Vagina (tissue), 2 donors: ENCODE measurements at regions not wholly inside any gene's neighbourhood (a gene's known extent, or its start where the extent isn't known, plus 50 kb on each side); places are given as distances from the start of the nearest gene placed in this dataset.

Experiments
- DNase-seq, 2 donors: peaks; one replicate each; pipeline ENCODE4 v3.0.0-alpha.2; 2017; ENCODE audit errors: extremely low spot score in 2 of 2
- H3K27ac ChIP-seq: fragments of 200-600 bp; sonication (generic); one replicate; pipeline ENCODE4 v1.5.1; 2019
- H3K27me3 ChIP-seq: fragments of 200-600 bp; sonication (generic); one replicate; pipeline ENCODE4 v1.5.1; 2019
- H3K36me3 ChIP-seq, 2 donors: fragments of 200-600 bp; sonication (generic); one replicate each; pipeline ENCODE4 v1.5.1; 2017 to 2019
- H3K4me1 ChIP-seq: fragments of 200-600 bp; sonication (generic); one replicate; pipeline ENCODE4 v1.5.1; 2019
- H3K4me3 ChIP-seq, 2 donors: fragments of 200-600 bp; sonication (generic); 1 replicate in 1 of 2; 2 replicates in 1 of 2; pipeline ENCODE4 v1.5.1; 2016 to 2019
- H3K9me3 ChIP-seq: fragments of 200-600 bp; sonication (generic); one replicate; pipeline ENCODE4 v1.5.1; 2019
- POLR2A ChIP-seq, 2 donors: fragments of 450-650 bp; IDR thresholded peaks; one replicate each; pipeline ENCODE4 v1.6.1; 2017; ENCODE audit warnings: antibody characterized with exemption in 2 of 2, mild to moderate bottlenecking in 2 of 2, moderate library complexity in 2 of 2
- POLR2AphosphoS5 ChIP-seq, 2 donors: sonication (generic); formaldehyde crosslinking; IDR thresholded peaks; one replicate each; pipeline ENCODE4 v1.9.0; 2017; ENCODE audit warnings: antibody characterized with exemption in 2 of 2, mild to moderate bottlenecking in 2 of 2, low read depth in 1 of 2; ENCODE audit not compliant: insufficient read depth in 1 of 2
- intact Hi-C: fragments of 100-400 bp; cut with DNase I; formaldehyde crosslinking; loops from one replicate; pipeline ENCODE4 v1.15.1; 2023
- TF ChIP-seq, protein P1 (sequence below), 3 experiments: fragments of 450-650 bp in 2 of 3; fragments of 200-600 bp in 1 of 3; sonication (generic) in 1 of 3; IDR thresholded peaks; one replicate each; pipeline ENCODE4 v1.5.1; 2017 to 2019; ENCODE audit warnings: antibody characterized with exemption in 3 of 3, mild to moderate bottlenecking in 2 of 3, moderate library complexity in 2 of 3

DNA sequence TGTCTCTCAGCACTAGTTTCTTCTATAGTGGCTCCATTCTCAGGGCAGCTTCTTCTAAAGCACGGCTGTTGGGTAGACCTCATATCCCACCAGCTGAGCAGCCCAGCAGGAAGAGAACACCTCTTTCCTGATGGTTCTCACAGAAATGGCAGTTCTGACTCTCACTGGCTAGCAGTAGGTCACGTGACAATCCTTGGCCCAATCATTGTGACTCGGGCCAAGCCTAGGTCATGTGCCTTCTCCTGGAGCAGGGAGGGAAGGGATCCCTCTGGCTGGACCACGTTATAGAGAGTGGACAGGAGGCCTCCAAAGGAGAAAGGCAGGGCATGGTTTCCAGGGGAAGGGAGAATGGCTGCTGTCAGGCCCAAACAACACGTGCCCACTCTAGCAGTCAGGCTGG is 149.1 kb downstream of the AACS start:
- TF ChIP-seq, protein P1, sequence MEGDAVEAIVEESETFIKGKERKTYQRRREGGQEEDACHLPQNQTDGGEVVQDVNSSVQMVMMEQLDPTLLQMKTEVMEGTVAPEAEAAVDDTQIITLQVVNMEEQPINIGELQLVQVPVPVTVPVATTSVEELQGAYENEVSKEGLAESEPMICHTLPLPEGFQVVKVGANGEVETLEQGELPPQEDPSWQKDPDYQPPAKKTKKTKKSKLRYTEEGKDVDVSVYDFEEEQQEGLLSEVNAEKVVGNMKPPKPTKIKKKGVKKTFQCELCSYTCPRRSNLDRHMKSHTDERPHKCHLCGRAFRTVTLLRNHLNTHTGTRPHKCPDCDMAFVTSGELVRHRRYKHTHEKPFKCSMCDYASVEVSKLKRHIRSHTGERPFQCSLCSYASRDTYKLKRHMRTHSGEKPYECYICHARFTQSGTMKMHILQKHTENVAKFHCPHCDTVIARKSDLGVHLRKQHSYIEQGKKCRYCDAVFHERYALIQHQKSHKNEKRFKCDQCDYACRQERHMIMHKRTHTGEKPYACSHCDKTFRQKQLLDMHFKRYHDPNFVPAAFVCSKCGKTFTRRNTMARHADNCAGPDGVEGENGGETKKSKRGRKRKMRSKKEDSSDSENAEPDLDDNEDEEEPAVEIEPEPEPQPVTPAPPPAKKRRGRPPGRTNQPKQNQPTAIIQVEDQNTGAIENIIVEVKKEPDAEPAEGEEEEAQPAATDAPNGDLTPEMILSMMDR (IDR thresholded peaks at IDR 0.05), result no peak
- TF ChIP-seq POLR2A (IDR thresholded peaks at IDR 0.05), result no peak
- no peaks in the 10 kb centered on the region for H3K27me3 ChIP-seq
- no peaks in the 10 kb centered on the region for H3K9me3 ChIP-seq
- no peaks in the 10 kb centered on the region for H3K4me1 ChIP-seq
- intact Hi-C loops, result no loop called here
- no peak for DNase-seq
- H3K4me3 ChIP-seq, result no peak overlapping the region
- H3K36me3 ChIP-seq, result no peaks in the 10 kb centered on the region
- H3K27ac ChIP-seq, result no peak overlapping the region

DNA sequence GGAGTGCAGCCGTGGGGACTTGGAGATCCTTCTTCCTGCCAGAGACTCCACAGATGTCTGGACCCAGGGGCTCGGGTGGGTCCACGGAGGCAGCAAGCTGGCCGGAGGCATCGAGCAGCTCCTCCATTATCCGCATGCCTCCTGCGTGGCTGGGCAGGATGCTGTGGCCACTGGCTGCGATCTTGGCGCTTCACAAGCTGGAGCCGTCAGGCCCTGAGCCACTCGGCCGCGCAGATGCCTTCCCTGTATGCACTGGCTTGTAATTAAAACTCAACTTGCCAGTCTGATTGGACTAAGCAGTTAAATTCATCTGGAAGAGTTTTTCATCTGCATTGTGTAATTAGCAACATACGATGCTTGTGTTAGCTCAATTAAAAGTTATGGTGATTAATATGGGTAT is 151.5 kb downstream of the AACS start:
- Histone ChIP-seq H3K4me3 (no peak overlapping the region), H3K27ac (no peak overlapping the region), H3K27me3 (no peaks in the 10 kb centered on the region), H3K36me3 (no peaks in the 10 kb centered on the region), H3K9me3 (no peaks in the 10 kb centered on the region), H3K4me1 (no peaks in the 10 kb centered on the region)
- intact Hi-C loops, result no loop called here
- no peak for DNase-seq
- TF ChIP-seq, protein P1 (IDR thresholded peaks at IDR 0.05), result no peak
- no peak for TF ChIP-seq POLR2AphosphoS5 (IDR thresholded peaks at IDR 0.05; ENCODE audit: insufficient read depth in 1 of 2, low read depth in 1 of 2)
- no peak for TF ChIP-seq POLR2A (IDR thresholded peaks at IDR 0.05)

DNA sequence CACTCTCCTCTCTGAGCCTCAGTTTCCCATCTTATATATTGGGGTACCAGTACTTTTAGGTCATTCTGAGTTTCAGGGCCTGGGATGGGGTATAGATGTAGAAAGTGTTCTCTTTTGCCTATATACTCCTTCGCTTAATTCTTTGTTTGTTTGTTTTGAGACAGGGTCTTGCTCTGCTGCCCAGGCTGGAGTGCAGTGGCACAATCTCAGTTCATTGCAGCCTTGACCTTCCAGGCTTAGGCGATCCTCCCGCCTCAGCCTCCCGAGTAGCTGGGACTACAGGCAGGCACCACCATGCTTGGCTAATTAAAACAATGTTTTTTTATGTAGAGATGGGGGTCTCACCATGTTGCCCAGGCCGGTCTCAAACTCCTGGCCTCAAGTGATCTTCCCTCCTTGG is 152.1 kb downstream of the AACS start:
- TF ChIP-seq, protein P1 (IDR thresholded peaks at IDR 0.05), result no peak
- TF ChIP-seq POLR2A (IDR thresholded peaks at IDR 0.05) (no peak), POLR2AphosphoS5 (IDR thresholded peaks at IDR 0.05; ENCODE audit: insufficient read depth in 1 of 2, low read depth in 1 of 2) (no peak)
- DNase-seq, result no peak
- intact Hi-C loops, result no loop called here

DNA sequence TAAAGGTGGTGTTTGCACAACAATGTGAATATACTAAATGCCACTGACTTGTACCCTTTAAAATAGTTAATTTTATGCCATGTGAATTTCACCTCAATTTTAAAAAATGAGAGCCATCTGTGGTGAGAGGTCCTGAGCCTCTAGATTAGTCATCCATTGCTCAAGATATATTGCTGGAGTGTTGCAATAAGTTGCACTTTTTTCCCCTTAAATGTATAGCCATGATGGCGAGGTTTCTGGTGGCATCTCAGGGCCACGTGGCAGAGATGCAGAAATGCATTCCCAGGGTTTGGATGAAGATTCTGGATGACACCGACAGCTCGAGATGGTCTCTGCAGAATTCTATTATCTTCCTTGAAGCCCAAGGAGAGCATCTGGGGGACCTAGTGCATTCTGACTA is 153.7 kb downstream of the AACS start:
- H3K4me1 ChIP-seq, result no peaks in the 10 kb centered on the region
- intact Hi-C loops, result no loop called here
- no peaks in the 10 kb centered on the region for H3K9me3 ChIP-seq
- no peak overlapping the region for H3K27ac ChIP-seq
- no peaks in the 10 kb centered on the region for H3K36me3 ChIP-seq
- no peaks in the 10 kb centered on the region for H3K27me3 ChIP-seq
- TF ChIP-seq, protein P1 (IDR thresholded peaks at IDR 0.05), result no peak
- no peak for DNase-seq
- no peak overlapping the region for H3K4me3 ChIP-seq

More for the DNA sequence above, 152.1 kb downstream of the AACS start:
- Histone ChIP-seq H3K27ac (no peak overlapping the region), H3K27me3 (no peaks in the 10 kb centered on the region), H3K36me3 (no peaks in the 10 kb centered on the region), H3K4me3 (no peak overlapping the region), H3K4me1 (no peaks in the 10 kb centered on the region), H3K9me3 (no peaks in the 10 kb centered on the region)

DNA sequence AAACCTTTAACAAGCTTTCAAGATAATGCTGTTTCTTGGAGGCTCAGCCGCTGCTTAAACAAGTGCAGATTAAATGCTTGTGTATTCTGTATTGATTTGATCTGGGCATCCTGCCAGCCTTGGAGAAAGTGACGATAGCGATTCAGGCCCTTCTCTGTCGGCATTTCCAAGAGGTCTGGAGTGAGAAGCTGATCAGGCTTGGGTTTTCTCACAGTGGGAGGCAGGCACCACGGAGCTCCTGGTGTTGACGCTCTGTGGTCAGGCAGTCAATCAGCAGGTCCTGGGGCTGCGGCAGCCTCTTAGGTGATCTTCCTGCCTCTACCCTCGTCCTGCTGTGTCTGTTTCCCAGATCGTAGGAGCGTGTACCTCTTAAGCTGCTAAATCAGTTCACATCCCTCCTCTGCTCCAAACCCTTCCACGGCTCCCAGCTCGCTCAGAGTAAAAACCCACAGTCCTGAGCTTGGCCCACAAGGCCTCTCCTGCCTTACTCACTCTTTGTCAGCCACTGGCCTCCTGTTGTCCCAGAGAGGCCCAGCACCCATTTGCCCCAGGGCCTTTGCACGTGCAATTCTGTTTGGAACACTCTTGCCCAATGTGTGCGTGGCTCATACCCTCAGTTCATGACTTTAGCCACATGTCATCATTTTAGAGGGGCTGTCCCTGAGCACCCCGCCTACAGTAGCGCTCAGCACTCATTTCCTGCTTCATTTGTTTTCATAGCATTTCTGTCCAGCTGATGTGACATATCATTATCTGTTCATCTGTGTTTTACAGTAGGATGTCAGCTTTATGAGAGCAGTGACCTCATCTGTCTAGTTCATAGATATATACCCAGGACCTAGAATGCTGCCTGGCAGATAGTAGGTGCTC is 155.4 kb downstream of the AACS start:
- intact Hi-C loops, result no loop called here
- Histone ChIP-seq H3K36me3 (no peaks in the 10 kb centered on the region), H3K27me3 (no peaks in the 10 kb centered on the region), H3K4me1 (no peaks in the 10 kb centered on the region), H3K27ac (no peak overlapping the region), H3K4me3 (no peak overlapping the region), H3K9me3 (no peaks in the 10 kb centered on the region)
- TF ChIP-seq, protein P1 (IDR thresholded peaks at IDR 0.05), result no peak
- TF ChIP-seq POLR2A (IDR thresholded peaks at IDR 0.05), result no peak
- no peak for DNase-seq
